LNCaP clone FGC (cell line): ENCODE measurements at regions not wholly inside any gene's neighbourhood (a gene's known extent, or its start where the extent isn't known, plus 50 kb on each side); places are given as distances from the start of the nearest gene placed in this dataset.
"Not testable (repeated sequence)": the region's sequence is repeated elsewhere in the genome, so short reads cannot be mapped to it uniquely, and the experiment has no call there.

Experiments used
- DNase-seq: peaks from one replicate; pipeline ENCODE4 v3.0.0-alpha.2; 2011; ENCODE audit warnings: low read depth
- H3K4me3 ChIP-seq: 2 replicates; pipeline ENCODE4 v1.5.1; 2011; ENCODE audit warnings: mild to moderate bottlenecking, low read depth, low read length, control low read depth
- CTCF ChIP-seq: IDR thresholded peaks from 2 replicates; pipeline ENCODE4 v1.5.1; 2012; ENCODE audit warnings: mild to moderate bottlenecking; ENCODE audit not compliant: control insufficient read depth, insufficient read depth; ENCODE audit errors: extremely low read depth

DNA sequence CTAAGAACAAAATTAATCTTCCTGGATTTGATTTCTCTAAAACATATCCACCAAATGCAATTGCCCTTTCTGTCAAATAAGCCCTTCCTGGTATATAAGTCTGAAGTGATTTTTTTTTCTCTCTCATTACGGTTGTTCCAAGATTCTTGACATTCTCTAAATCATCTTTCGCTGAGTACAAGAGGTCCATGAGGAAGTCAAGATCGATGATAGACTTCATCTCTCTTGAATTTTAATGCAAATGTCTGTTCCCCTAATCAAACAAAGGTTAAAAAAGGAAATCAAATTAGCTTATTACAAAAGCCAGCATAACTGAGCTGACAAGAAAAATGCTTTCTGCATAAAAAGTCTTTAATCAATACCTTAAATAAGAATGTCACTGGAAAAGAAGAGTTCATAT lies 77.4 kb upstream of the ITGB1 start:
- no peak for TF ChIP-seq CTCF
- DNase-seq = no peak
- H3K4me3 ChIP-seq = no peak overlapping the region

DNA sequence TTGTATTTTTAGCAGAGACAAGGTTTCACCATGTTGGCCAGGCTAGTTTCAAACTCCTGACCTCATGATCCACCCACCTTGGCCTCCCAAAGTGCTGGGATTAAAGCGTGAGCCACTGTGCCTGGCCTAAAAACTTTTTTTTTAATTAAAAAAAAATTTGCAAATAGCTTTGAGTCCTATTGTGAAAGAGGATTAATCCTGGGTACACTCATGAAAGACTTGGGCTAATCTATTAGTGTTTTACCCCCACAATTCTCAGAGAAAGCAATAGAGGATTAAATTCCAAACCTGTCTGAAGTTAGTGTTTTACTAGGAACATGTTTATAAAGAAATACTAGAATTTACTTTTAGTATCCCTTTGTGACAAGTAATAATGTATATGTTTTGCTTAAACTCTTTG lies 76.9 kb upstream of the ITGB1 start:
- no peak overlapping the region for H3K4me3 ChIP-seq
- no peak for TF ChIP-seq CTCF
- DNase-seq = no peak

GRCh38 chr10:33032654-33033151 lies 74.7 kb upstream of the ITGB1 start:
- no peak overlapping the region for H3K4me3 ChIP-seq
- peak; percentile 14 for DNase-seq
- TF ChIP-seq CTCF = no peak

DNA sequence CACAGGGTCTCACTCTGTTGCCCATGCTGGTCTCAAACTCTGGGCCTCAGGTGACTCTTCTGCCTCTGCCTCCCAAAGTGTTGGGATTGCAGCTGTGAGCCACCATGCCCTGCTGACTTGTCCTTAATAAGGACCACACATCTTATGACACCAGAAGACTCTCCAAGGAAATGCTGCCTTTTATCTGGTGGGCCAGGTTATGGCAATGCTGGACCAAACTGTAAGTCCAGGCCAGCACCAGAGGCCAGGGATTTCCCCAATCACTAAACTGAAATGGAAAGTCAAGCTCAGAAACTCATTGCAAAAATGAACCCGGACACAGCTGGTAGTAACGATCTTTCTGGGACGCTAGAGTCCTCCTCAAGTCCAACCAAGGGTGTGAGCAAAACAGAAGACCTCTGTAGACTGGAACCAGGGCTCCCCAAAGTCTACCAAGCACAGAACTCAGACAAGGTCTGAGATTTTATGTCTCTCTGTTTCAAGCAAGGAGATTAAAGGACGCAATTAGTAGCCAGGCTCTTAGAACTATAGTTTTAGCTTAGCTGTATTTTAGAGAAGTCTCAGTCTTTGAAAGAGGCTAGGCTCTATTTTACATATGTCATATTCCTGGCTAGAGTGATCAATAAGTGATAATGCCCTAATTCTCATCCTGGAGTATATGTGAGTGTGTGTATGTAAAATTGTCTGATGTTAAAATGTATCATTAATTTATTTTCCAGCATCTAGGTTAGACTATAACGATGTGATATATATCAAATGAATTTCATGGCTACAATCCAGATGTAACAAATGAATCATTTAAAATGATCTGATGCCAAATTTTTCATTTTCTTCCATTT lies 74.0 kb upstream of the ITGB1 start:
- TF ChIP-seq CTCF = no peak
- no peak overlapping the region for H3K4me3 ChIP-seq
- DNase-seq = no peak

DNA sequence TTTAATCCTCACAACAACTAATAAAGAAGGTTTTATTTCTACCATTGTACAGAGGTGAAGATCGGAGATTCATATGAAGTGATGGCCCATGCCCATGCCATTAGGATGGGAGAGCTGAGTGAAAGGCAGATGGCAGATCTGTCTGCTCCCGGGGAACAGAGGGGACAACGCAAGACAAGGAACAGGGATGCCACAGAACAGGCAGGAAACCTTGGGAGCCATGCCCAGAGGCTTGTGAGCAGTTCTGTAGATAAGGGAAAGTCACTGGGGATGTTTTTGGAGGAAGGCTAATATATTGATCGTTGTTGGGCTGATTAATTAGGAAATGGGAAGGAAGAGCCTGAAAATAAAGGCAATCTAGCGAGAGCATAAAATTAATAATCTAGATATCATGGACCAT lies 73.1 kb upstream of the ITGB1 start:
- DNase-seq = no peak
- H3K4me3 ChIP-seq = no peak overlapping the region
- TF ChIP-seq CTCF = no peak

GRCh38 chr10:33028515-33028914 lies 70.5 kb upstream of the ITGB1 start:
- DNase-seq, H3K4me3 ChIP-seq: not testable (repeated sequence)

DNA sequence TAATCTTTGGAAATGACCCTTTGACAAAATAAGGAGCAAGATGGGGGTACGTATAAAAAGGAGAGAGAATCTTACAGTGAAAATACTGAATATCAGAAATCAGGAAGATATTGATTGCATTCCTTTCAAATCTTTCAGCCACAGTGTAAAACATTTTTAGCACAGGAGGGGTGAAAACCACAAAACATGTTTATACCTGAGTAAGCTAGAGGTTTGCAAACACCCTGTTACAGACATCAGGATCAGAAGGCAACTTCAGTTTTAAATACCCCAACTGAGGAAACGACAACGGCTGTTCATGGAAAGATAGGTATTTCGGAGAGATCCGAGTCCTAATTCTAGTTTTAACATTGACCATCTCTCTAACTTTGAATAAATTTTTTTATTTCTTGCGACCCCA lies 69.1 kb upstream of the ITGB1 start:
- DNase-seq = no peak
- no peak for TF ChIP-seq CTCF
- H3K4me3 ChIP-seq = no peak overlapping the region
